ENCODE measurements at regions not wholly inside any gene's neighbourhood (a gene's known extent, or its start where the extent isn't known, plus 50 kb on each side); places are given as distances from the start of the nearest gene placed in this dataset.

GRCh38 chr15:46416544-46416943, 781.7 kb downstream of the SQOR start:
- no peak for DNase-seq (ENCODE audit: low read depth)

GRCh38 chr15:46420990-46421389, 786.2 kb downstream of the SQOR start:
- no peak for DNase-seq (ENCODE audit: low read depth)

- peak; percentile 88 for DNase-seq (ENCODE audit: low read depth)
Measured at GRCh38 chr15:46441294-46442062, 806.6 kb downstream of the SQOR start.

GRCh38 chr15:46442184-46442583, 807.4 kb downstream of the SQOR start:
- peak; percentile 96 for DNase-seq (ENCODE audit: low read depth)

DNA sequence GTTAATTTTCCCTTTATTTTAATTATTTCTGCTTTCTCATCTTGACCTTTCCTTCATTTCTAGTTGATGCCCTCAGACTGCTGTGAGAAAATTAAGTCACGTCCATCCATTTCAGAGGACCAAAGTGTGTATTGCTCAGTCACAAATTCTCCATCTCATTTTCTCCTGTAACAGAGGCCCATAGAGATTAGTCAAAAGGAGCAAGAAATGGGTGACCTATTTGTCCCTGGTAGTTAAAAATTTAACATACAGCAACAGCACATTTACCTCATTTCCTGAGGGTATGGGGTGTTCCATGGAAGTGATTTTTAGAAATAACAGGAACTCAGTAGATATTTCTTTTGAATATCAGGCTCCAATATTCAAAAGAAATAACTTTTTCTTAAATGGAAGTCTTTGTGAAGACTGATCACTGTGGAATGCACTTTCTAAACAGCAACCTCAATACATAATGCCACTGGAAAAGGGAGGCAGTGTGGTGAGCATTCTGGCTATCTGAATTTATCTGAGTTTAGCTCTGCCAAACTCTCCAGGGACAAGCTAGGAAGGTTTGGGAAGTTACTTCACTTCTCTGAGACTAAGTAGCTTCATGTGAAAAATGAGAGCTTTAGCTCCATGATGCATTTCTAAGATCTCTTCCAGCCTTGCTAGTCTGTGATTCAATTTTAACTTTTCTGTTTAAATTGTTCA, 808.2 kb downstream of the SQOR start:
- peak; percentile 72 for DNase-seq (ENCODE audit: low read depth)

GRCh38 chr15:46450112-46450809, 815.4 kb downstream of the SQOR start:
- no peak for DNase-seq (ENCODE audit: low read depth)

DNA sequence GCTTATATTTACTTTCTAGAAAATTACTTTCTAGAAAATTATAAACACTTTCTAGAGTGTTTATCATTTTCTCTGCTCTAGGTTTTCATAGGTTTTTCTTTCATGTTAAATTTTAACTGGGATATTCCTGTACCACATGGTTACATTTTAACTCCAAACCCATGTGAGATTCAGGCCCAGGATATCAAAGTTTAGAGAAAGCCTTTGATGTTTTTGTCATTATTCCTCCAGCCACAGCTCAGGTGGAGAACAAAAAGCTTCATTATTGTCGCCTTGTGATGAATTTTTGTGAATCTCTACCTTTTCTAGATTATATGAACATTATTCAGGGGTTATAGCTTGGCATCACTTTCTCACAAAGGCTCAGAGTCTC, 816.0 kb downstream of the SQOR start:
- DNase-seq (ENCODE audit: low read depth) = peak; percentile 73

- no peak for DNase-seq (ENCODE audit: low read depth)
Measured at GRCh38 chr15:46452297-46452820, 817.5 kb downstream of the SQOR start.

GRCh38 chr15:46456456-46456855, 821.6 kb downstream of the SQOR start:
- DNase-seq (ENCODE audit: low read depth) = peak; percentile 2

GRCh38 chr15:46460431-46461094, 825.7 kb downstream of the SQOR start:
- no peak for DNase-seq (ENCODE audit: low read depth)

GRCh38 chr15:46461416-46461815, 826.6 kb downstream of the SQOR start:
- no peak for DNase-seq (ENCODE audit: low read depth)

DNA sequence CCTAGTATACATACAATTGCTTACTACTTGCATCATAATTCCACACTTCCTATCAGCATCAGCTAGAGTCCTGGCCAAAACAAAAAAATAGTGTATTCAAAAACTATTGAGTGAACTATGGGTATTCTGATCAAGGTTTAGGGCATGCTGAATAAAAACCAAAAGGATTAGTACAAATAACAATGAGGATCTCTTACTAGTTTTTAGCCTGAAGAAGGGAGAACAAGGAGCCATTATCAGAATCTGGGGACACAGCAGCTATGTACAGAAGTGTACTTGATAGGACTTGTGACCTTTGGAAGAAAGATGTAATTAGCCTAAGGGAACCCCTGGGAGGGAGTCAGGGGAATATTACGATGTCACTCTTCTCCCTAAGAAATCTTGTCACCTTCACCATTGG, 832.2 kb downstream of the SQOR start:
- no peak for DNase-seq (ENCODE audit: low read depth)

DNA sequence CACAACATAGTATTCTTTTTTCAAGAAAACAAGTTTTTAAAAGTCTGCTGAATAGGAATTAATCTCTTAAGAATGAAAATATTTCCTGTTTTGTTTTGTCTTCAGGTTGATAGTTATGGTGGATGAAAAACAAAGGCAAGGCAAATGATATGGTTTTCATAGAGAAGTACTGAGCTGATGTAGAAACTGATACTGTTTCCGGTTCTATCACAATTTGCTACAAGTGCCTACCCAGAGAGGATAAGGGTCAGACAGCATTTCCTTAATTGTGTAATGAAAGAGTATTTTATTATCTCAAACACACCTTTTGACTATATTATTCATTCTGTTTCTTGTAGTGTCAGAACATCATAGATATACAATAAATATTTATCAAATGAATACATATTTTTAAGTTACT, 836.3 kb downstream of the SQOR start:
- DNase-seq (ENCODE audit: low read depth) = no peak

DNA sequence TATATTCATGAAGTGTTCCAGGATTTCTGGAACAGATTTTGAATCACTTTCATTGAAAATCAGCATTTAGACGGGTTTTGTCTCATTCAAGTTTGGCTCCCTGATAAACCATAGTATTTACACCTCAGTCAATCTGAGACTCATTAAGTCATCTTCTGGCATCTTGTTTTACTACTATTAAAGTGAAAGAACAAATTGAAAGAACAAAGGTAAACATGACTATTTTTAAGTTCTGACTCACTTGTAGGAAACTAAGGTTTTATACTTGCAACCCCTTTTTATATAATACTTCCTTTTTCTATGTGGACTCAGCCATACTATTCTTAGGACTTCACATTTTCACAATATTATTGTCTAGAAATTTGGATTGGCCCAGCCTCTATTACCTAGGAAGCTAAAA, 854.4 kb downstream of the SQOR start:
- peak; percentile 49 for DNase-seq (ENCODE audit: low read depth)

GRCh38 chr15:46496491-46497115, 861.8 kb downstream of the SQOR start:
- no peak for DNase-seq (ENCODE audit: low read depth)

DNA sequence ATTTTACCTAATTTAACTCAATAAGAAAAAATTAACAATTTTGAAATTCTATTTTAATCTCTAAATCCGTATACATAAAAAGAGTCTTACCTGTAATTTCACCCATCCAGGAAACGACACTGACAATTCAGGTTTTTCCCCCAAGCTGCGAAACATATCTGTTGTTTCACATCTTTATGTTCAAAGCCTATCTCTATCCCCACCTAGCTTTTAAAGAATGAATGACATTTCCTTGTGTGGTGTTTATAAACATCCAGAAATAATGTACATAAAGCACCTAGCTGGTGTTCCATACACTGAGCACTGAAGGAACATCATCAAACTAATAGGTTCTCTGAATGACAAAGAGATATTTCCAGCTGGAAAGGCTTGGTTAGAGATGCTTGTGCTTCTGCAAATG, 867.8 kb downstream of the SQOR start:
- DNase-seq (ENCODE audit: low read depth) = peak; percentile 32

DNA sequence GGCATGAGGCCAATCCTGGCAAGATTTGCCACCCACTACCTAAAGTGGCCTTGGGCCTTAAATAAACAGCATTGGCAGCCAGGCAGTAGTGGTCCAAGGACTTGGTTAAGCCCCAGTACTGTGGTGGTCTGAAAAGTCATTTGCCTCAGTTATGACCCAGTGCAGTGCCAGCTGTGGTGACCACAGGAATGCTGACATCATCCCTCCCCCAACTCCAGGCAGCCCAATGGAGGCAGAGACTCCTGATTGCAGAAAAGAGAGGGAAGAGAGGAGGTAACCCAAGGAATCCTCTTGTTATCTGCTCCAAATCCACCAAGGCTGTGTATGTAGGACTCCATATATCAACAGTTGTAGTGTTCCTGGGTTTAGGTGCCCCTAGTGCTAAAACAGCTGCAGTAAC, 883.6 kb downstream of the SQOR start:
- no peak for DNase-seq (ENCODE audit: low read depth)

DNA sequence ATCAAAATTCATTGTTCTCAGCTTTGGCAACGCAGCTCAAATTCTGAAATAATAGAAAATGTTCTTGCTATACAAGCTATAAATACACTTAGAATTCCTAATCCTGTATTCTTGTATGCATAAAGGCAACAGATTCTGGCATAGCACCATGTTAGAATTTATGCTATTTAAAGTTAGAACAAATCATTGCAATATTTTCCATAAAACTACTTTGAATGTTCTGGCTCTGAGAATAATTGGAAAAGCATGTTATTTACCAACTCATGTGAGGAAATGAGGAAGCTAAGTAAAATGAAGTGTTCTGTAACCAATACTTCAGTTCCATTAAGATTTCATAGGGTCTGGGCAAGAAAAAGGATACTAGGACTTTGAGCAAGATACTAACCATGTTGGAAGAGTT, 888.9 kb downstream of the SQOR start:
- DNase-seq (ENCODE audit: low read depth) = no peak

DNA sequence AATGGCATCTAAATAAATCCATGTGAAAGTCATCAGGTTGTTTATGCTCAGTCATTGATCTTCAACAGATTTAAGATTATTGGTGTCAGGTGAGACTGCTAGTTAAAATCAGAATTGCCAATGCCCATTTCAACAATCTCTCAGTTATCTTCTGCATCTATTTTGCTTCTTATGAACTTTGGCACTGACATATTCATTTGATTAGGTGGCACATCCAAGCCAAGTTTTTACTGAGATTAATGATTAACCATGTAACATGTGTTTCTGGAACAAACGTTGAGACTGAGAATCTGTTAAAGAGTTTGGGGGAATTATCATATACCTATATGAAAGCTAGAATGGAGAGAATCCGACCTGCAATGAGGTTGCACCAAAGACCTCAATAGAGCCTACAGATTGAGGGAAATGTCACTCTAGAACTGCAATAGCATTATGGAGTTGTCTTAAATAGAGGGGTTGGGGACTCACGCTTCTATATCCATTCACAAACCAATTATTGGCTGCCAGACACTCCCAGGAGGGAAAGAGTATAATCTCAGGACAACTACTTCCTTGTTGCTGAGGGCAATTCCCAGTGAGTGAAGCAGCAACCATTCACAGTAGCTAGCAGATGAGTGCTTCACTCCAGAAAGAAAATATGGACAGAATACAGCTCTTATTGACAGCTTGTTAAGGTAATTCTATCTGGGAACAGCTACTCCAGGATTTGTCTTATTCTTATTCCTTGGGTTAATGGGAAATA, 891.3 kb downstream of the SQOR start:
- peak; percentile 15 for DNase-seq (ENCODE audit: low read depth)

DNA sequence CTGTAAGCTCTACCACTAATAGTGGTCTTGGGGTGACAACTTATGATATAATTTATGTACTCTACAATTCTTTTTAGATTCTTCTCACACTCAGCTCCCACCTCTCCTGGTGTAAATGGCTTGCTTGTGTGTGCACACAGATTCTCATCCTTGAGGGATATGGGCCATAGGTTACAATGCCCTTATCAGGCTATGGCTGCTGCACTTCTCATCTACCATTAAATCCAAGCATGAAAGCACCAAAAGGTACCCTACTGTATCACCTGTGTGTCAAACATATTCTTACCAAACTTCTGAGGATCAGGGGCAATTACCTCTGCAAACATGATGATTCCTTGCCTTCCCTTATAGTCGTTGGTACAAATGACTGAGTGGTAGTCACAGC, 891.9 kb downstream of the SQOR start:
- DNase-seq (ENCODE audit: low read depth) = no peak

DNA sequence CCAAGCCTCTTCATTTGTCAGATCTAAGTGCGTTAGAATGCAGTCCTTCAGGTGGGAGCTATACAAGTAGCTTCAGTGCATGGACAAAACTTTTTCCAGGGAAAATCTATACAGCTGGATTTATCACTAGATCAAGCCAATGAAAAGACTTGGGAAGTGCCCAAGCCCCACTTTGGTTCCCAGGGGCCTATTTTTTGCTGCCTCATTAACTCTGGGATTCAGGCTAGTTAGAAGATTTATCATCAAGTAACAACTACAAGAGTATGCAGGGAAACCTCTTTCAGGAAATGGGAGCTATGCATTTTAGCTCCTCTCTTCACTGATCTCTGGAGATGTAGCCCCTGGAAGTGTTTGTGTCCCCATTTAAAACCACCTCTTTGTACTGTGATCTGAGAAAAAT, 908.8 kb downstream of the SQOR start:
- DNase-seq (ENCODE audit: low read depth) = no peak

Data from renal cortical epithelial cell (primary cell).